ENCODE measurements at regions not wholly inside any gene's neighbourhood (a gene's known extent, or its start where the extent isn't known, plus 50 kb on each side); places are given as distances from the start of the nearest gene placed in this dataset.

- TF ChIP-seq EGR1 (IDR thresholded peaks at IDR 0.05; ENCODE audit: low read depth in 2 of 2) (no peak), CTCF (IDR thresholded peaks at IDR 0.05; ENCODE audit: low read depth, low read length, missing input control) (no peak), RXRA (IDR thresholded peaks at IDR 0.05) (no peak), ATF3 (IDR thresholded peaks at IDR 0.05) (no peak), YY1 (IDR thresholded peaks at IDR 0.05) (no peak), RAD21 (IDR thresholded peaks at IDR 0.05) (no peak), HNF4A (conservative IDR thresholded peaks at IDR 0.05) (no peak), NR2F2 (IDR thresholded peaks at IDR 0.05) (no peak), JUND (IDR thresholded peaks at IDR 0.05) (no peak)
- TF ChIP-seq, protein P1, sequence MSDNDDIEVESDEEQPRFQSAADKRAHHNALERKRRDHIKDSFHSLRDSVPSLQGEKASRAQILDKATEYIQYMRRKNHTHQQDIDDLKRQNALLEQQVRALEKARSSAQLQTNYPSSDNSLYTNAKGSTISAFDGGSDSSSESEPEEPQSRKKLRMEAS (IDR thresholded peaks at IDR 0.05), result no peak
These were observed 512.3 kb upstream of the RAB6C start for GRCh38 chr2:129467012-129467779.

Data from liver (tissue), 3 donors.